Pancreas (tissue), 10 donors: ENCODE measurements at regions not wholly inside any gene's neighbourhood (a gene's known extent, or its start where the extent isn't known, plus 50 kb on each side); places are given as distances from the start of the nearest gene placed in this dataset.
A peak's percentile ranks its signal among the peaks of the same experiment; 100 is the strongest.

Source experiments
- ATAC-seq, 4 donors: fragments of 200-7000 bp; cut with Tn5 transposase; one replicate each; pipeline versions ENCODE4 v1.8.0 to v1.9.1; 2020; ENCODE audit warnings: mild to moderate bottlenecking in 4 of 4, moderate library complexity in 4 of 4
- DNase-seq, 6 donors: peaks; one replicate each; pipeline ENCODE4 v3.0.0-alpha.2; 2020
- FAIRE-seq: peaks from 2 replicates; lab custom pipeline; 2012; peaks lifted over from hg19 to GRCh38; lab: Jason Lieb, UNC
- H3K27ac ChIP-seq, 4 donors: fragments of 200-600 bp; sonication (generic); 1 replicate in 3 of 4; 2 replicates in 1 of 4; pipeline versions ENCODE4 v1.5.0 to v1.8.0; 2020
- H3K27me3 ChIP-seq, 4 donors: fragments of 200-600 bp; one replicate each; pipeline ENCODE4 v1.8.0; 2021
- H3K36me3 ChIP-seq, 3 donors: fragments of 200-600 bp; sonication (generic) in 1 of 3; one replicate each; pipeline versions ENCODE4 v1.5.0 to v1.8.0; 2020 to 2021
- H3K4me1 ChIP-seq, 3 donors: fragments of 200-600 bp; one replicate each; pipeline ENCODE4 v1.8.0; 2021
- H3K4me3 ChIP-seq, 4 donors: fragments of 200-600 bp; sonication (generic) in 2 of 4; one replicate each; pipeline versions ENCODE4 v1.5.0 to v1.8.0; 2020 to 2021
- H3K9me3 ChIP-seq, 4 donors: fragments of 200-600 bp; one replicate each; pipeline ENCODE4 v1.8.0; 2021
- WGBS, 2 donors: extraction: QIAGEN DNeasy Blood & Tissue Kit; methylation state at CpG; one replicate each; pipeline ENCODE4 v1.1.7; 2013; 5-methylcytosine and 5-hydroxymethylcytosine counted together
- intact Hi-C, 3 donors: fragments of 100-400 bp; cut with DNase I; formaldehyde crosslinking; loops; one replicate each; pipeline versions ENCODE4 v1.11.1 to v1.14.2; 2022
- TF ChIP-seq, protein P1 (sequence below), 4 donors: fragments of 200-600 bp; sonication (generic) in 3 of 4; IDR thresholded peaks; one replicate each; pipeline versions ENCODE4 v1.5.0 to v1.8.0; 2021; ENCODE audit warnings: antibody characterized with exemption in 4 of 4
- donor health status: healthy with polysubstance abuse.
- donor health status: DM: no; HTN: no; CAD: no; lungs with moderate emphysema.
- donor health status: DM: no; HTN: no; CAD: no.
- donor health status: control.
- donor health status: control.
- donor health status: Bipolar disorder and iron deficiency.
- donor health status: DM: yes; HTN: yes; CAD: no.
- donor health status: DM: no; HTN: no; CAD: no.
- donor health status: DM: no; HTN: no; CAD: no.
- donor health status: DM: yes; HTN: yes; CAD: no.

DNA sequence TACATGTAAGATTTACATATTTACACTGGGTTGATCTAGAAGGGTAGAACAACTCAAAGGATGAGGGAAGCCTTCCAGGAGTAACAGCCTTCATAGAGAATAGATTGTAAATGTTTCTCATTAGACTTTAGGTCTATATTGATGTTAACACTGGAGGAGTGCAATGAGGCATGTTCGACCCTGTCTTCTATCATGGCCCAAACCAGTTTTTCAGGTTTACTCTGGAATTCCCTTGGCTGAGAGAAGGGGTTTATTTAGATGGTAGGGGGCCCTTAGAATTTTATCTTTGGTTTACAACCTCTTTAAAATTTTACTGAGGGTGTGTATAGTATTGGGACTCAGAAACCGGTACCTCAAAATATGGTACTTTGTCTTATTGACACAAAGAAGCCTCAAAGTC lies 634.9 kb upstream of the PIK3C3 start:
- H3K4me1 ChIP-seq: no peaks in the 10 kb centered on the region
- ATAC-seq (peak in 1 of 4 donors; percentile 28), FAIRE-seq (no peak), DNase-seq (no peak)
- H3K9me3 ChIP-seq: no peaks in the 10 kb centered on the region
- no peak overlapping the region for H3K4me3 ChIP-seq
- H3K27me3 ChIP-seq: peaks cover 0 to 4% (median 0%) of the 10 kb centered on the region in 4 donors
- no peaks in the 10 kb centered on the region for H3K36me3 ChIP-seq
- TF ChIP-seq, protein P1, sequence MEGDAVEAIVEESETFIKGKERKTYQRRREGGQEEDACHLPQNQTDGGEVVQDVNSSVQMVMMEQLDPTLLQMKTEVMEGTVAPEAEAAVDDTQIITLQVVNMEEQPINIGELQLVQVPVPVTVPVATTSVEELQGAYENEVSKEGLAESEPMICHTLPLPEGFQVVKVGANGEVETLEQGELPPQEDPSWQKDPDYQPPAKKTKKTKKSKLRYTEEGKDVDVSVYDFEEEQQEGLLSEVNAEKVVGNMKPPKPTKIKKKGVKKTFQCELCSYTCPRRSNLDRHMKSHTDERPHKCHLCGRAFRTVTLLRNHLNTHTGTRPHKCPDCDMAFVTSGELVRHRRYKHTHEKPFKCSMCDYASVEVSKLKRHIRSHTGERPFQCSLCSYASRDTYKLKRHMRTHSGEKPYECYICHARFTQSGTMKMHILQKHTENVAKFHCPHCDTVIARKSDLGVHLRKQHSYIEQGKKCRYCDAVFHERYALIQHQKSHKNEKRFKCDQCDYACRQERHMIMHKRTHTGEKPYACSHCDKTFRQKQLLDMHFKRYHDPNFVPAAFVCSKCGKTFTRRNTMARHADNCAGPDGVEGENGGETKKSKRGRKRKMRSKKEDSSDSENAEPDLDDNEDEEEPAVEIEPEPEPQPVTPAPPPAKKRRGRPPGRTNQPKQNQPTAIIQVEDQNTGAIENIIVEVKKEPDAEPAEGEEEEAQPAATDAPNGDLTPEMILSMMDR (IDR thresholded peaks at IDR 0.05): no peak
- intact Hi-C loops: no loop called here
- WGBS, 2 donors: 13 to 22% methylated on average over 2 of the region's 2 CpGs
- no peak overlapping the region for H3K27ac ChIP-seq

DNA sequence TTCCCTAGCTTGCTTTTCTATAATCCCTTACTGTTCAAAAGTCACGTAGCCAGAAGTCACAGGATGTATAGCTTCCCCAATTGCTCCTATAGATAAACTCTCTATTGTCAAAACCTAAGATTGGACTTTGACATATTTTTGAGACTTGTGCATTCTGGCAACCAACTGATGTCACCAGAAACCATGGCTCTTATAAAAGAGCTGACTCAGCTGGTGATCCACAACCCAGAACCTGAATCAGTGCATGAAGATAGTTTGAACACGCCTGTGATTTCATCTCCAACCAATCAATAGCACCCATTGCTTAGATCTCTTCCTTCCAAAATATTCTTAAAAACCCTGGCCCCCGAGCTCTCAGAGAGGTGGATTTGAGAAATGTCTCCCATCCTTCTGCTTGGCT lies 639.9 kb upstream of the PIK3C3 start:
- H3K27me3 ChIP-seq: peaks cover 0 to 4% (median 0%) of the 10 kb centered on the region in 4 donors
- H3K36me3 ChIP-seq: no peaks in the 10 kb centered on the region
- 48 to 61% methylated on average over 3 of the region's 3 CpGs for whole genome bisulfite sequencing, 2 donors
- intact Hi-C loops: no loop called here
- FAIRE-seq (no peak), ATAC-seq (no peak), DNase-seq (no peak)
- H3K9me3 ChIP-seq: no peaks in the 10 kb centered on the region
- TF ChIP-seq, protein P1 (IDR thresholded peaks at IDR 0.05): no peak
- no peaks in the 10 kb centered on the region for H3K4me1 ChIP-seq
- no peak overlapping the region for H3K27ac ChIP-seq
- no peak overlapping the region for H3K4me3 ChIP-seq

DNA sequence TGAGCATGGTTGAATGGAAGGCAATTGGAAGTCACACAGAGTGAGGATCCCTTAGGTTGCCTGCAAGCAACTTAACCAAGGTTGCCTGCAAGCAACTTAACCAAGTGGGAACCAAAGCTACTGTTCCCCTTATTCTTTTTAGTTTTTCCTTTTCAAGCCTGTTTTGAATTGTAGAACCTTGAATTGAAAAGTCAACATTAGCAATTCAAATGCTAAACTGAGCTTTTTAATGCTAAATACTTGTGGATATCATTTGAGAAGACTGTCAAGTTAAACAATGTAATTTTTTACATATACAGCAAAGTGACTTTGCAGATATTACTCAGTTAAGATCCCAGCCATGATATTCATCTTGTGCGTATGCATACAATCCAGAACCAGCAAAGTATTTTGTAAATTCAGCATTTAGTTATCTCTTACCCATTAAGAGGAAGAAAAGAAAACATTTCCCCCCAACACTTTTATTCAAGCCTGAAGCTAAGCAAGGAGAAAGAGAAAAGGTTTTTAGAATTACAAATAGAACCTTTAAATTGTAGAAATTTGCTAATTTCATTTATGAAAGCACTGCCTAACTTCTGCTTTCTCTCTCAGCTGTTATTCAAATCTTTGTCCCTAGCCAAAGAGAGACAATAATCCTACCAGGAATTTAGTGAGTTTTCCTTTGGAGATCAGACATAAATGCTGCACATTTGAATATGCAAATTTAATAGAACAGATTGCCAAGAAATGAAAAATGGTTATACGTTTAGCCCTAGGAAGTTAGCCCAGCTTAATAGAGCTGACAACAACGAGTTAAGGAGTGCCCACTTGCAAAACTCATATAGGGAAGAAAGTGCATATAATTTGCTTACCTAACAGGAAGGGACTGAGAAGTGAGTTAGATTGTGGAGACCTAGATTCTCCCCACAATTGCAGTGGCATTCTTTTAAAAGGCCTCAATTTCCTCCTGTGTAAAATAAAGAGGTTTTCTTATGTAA lies 643.2 kb upstream of the PIK3C3 start:
- no peaks in the 10 kb centered on the region for H3K9me3 ChIP-seq
- TF ChIP-seq, protein P1 (IDR thresholded peaks at IDR 0.05): no peak
- intact Hi-C loops: no loop called here
- H3K27ac ChIP-seq: no peak overlapping the region
- ATAC-seq: no peak
- DNase-seq: no peak
- no peak overlapping the region for H3K4me3 ChIP-seq
- H3K27me3 ChIP-seq: peaks cover 0 to 4% (median 0%) of the 10 kb centered on the region in 4 donors
- no peak for FAIRE-seq
- H3K4me1 ChIP-seq: no peaks in the 10 kb centered on the region
- H3K36me3 ChIP-seq: no peaks in the 10 kb centered on the region
- 44 to 55% methylated on average over 3 of the region's 3 CpGs for WGBS, 2 donors

DNA sequence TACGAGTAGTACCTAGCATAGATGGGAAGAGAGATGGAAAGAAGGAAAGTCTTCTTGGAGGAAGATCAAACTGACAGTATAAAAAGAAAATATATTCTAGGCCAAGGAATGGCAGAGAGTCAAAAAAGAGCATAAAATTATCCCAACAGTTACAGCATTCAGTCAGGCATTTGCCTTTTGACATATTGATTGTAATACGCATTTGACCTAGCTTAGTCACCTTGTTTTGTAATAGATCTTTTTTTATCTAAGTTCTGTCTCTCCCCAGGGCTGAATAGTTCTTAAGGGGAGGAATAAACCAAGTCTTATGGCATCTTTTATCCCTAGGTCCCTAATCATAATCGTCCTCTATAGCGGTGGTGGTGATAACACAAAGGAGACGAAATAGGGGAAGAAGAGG lies 657.3 kb upstream of the PIK3C3 start:
- Histone ChIP-seq H3K4me3 (no peak overlapping the region), H3K9me3 (no peaks in the 10 kb centered on the region), H3K27me3 (no peaks in the 10 kb centered on the region), H3K27ac (no peak overlapping the region), H3K4me1 (no peaks in the 10 kb centered on the region), H3K36me3 (no peaks in the 10 kb centered on the region)
- intact Hi-C loops: no loop called here
- TF ChIP-seq, protein P1 (IDR thresholded peaks at IDR 0.05): no peak
- DNase-seq (no peak), ATAC-seq (no peak), FAIRE-seq (no peak)
- WGBS, 2 donors: 65 to 80% methylated on average over 5 of the region's 5 CpGs

DNA sequence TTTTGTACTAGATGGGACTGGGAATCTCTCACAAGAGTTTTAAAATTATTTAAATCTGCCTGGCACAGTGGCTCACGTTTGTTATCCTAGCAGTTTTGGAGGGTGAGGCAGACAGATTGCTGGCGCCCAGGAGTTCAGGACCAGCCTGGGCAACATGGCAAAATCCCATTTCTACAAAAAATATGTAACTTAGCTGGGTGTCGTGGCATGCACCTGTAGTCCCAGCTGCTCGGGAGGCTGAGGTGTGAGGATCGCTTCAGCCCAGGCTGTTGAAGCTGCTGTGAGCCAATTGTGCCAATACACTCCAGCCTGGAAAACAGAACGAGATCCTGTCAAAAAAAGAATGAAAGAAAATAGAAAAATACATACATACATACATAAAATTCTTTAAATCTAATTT lies 685.7 kb upstream of the PIK3C3 start:
- no peaks in the 10 kb centered on the region for H3K36me3 ChIP-seq
- DNase-seq (no peak), ATAC-seq (no peak), FAIRE-seq (no peak)
- no peaks in the 10 kb centered on the region for H3K9me3 ChIP-seq
- intact Hi-C loops: no loop called here
- no peaks in the 10 kb centered on the region for H3K27me3 ChIP-seq
- TF ChIP-seq, protein P1 (IDR thresholded peaks at IDR 0.05): no peak
- WGBS, 2 donors: 56 to 71% methylated on average over 6 of the region's 6 CpGs
- H3K4me1 ChIP-seq: no peaks in the 10 kb centered on the region
- no peak overlapping the region for H3K27ac ChIP-seq
- no peak overlapping the region for H3K4me3 ChIP-seq
